GM12875 (cell line): ENCODE measurements at regions not wholly inside any gene's neighbourhood (a gene's known extent, or its start where the extent isn't known, plus 50 kb on each side); places are given as distances from the start of the nearest gene placed in this dataset.

Experiments
- H3K4me3 ChIP-seq: one replicate; pipeline ENCODE4 v1.5.1; 2011; ENCODE audit warnings: low read depth, low read length, control low read depth
- TF ChIP-seq, protein P1 (sequence below): IDR thresholded peaks from 2 replicates; pipeline ENCODE4 v1.5.1; 2011; ENCODE audit warnings: low read depth, mild to moderate bottlenecking, control low read depth, inconsistent platforms, low read length, moderate library complexity, borderline replicate concordance; ENCODE audit not compliant: insufficient read depth

DNA sequence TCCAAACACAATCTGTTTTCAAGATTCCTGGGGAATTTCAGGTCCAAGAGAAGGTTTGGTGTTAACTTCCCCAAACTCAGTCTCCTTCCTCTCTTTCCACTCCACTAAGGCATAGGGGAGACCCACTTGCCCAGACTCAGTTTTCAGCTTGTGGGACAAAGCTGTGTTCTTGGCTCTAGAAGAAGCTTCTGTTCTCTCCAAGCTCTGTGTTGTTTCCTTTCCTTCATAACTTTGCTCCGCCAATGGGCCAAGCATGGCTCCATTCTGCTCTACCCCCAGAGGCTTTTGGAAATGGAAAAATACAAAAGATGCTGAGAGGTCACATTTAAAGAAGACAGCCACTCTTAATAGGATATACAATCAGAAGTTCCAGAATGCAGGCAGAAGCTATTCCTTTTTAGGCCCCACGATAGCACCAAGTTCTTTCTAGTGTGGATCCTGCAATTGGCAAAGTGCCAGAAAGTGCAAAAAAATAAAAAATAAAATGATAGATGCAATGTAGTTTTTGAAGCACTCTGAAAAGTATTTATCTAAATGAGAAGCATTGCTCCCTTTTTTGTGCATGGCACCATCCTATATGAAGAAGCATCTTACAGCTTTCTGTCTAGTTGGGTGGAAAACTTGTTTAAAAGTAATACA lies 510.1 kb downstream of the TXNL1 start:
- H3K4me3 ChIP-seq: no peak overlapping the region
- TF ChIP-seq, protein P1, sequence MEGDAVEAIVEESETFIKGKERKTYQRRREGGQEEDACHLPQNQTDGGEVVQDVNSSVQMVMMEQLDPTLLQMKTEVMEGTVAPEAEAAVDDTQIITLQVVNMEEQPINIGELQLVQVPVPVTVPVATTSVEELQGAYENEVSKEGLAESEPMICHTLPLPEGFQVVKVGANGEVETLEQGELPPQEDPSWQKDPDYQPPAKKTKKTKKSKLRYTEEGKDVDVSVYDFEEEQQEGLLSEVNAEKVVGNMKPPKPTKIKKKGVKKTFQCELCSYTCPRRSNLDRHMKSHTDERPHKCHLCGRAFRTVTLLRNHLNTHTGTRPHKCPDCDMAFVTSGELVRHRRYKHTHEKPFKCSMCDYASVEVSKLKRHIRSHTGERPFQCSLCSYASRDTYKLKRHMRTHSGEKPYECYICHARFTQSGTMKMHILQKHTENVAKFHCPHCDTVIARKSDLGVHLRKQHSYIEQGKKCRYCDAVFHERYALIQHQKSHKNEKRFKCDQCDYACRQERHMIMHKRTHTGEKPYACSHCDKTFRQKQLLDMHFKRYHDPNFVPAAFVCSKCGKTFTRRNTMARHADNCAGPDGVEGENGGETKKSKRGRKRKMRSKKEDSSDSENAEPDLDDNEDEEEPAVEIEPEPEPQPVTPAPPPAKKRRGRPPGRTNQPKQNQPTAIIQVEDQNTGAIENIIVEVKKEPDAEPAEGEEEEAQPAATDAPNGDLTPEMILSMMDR: no peak

DNA sequence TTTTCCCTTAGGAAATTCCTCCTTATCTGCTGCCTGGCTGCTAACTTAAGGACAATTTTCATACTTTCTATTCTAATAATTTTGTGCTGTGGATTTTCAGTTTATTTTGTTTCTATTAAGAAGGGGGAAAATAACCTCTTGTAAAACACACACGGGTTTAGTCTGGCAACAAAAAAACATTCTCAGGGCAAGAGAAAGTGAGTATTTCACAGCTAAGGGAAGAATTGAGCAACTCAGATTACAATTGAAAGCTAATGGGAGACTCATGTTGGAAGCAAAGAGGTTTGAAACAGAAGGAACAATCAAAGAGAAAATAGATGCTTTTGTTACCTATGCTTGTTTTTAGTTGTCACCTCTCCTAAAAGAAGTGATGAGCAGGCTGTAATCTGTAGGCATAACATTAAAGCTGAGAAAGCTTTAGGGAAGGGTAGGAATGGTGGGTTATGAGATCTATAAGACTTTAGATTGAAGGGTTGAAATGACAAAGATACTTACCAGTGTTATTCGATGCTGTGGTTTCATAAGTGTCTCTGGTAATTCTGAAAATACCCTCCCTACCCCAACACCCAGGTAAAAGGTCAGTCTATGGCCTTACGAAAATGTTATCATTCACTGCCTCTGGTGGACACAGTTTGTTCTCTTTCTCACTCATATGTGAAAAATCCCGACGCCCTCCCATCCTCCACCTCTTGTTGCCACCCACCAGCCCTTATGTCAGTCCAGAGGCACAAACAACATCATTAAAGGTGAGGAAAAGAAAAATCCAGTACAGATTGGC lies 510.9 kb downstream of the TXNL1 start:
- TF ChIP-seq, protein P1: no peak

DNA sequence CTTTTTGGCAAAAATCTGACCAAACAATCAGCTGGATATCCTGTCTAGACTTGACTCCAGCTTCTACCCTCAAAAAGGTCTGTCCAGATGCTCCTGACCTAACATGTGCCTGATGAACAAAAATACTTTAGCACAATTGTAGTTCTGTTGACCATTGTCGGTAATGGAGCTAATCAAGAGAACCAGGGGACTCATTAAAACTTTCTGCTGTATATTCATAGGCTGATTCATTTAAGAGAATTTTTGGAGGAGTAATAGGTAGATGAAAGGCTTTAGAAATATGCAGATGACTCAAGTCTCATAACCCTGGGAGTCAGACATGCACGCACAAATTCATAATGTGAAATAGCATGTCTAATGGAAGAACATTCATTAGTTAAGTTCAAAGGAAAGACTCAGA lies 514.2 kb downstream of the TXNL1 start:
- H3K4me3 ChIP-seq: no peak overlapping the region
- TF ChIP-seq, protein P1: no peak

More for the DNA sequence above, 510.9 kb downstream of the TXNL1 start:
- H3K4me3 ChIP-seq: no peak overlapping the region

DNA sequence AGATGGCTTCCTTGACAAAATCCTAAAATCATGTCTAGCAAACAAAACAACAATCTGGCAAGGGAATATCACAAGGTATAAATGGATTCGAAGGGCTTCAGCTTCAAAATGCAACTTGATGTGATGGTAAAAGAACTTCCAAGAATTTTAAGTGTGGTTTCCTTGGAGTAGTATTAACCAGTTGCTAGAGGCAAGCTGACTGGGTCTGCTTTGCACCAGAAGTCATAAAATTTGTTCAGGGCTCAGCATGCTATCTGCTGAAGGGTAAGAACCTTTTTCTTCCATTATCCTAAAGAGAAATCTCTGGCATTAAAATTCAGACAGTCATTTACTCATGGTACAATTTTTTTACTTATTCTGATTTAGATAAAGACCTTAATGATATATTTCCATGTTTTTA lies 516.7 kb downstream of the TXNL1 start:
- H3K4me3 ChIP-seq: no peak overlapping the region
- TF ChIP-seq, protein P1: no peak

DNA sequence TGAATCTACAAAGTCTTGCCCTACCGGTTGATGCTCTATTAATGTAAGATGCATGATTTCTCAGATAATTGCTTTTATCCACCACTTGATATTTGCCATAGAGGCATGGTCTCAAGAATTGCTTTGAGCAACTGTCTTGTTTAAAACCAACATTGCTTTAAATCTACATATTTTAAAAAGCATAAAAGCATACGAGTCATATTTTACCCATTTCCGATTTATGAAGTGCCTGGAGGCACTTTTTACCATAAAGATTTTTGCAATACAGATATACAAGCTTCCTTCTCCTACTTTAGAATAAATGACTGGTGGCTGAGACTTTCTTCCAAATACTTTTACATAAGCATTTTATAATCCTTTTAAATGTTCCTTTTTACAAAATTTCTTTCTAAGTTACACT lies 517.6 kb downstream of the TXNL1 start:
- H3K4me3 ChIP-seq: no peak overlapping the region
- TF ChIP-seq, protein P1: no peak

DNA sequence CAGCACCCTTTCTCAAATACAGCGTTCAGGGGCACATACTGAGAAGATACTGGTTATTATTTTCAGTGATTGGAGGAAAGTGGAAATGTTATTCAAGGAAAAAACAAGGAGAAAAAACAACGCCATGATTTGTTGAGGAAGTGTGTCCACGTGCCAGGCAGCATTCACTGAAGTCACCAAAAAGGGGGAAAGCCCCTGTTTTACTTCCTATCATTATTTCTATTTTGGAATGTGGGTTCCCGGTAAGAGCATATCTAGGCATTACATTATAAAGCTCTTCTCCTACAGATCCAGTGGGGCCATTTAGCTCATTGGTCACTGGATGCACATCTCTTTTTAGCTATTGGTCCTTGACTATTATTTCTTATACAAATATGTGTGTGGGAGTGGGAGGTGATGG lies 518.7 kb downstream of the TXNL1 start:
- no peak overlapping the region for H3K4me3 ChIP-seq
- TF ChIP-seq, protein P1: no peak

DNA sequence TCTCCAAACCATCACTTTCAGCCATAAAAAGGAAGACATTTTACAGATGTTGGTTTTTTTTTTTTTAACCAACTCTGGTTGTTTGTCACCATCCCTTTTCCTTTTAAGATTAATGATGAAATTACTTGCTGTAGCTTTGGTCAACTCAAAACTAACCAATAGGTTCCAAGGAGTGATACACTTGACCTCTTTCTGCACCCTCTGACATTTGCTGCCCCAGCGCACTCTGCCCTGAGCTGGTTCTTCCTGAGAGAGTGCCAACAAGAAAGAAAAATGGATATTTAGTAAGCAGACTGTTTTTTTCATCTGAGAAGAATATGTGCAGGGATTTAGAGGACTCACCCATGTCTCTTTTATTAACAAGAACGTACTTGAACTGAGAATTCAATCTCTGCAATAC lies 520.0 kb downstream of the TXNL1 start:
- H3K4me3 ChIP-seq: no peak overlapping the region
- TF ChIP-seq, protein P1: no peak
